ENCODE measurements at regions not wholly inside any gene's neighbourhood (a gene's known extent, or its start where the extent isn't known, plus 50 kb on each side); places are given as distances from the start of the nearest gene placed in this dataset.

DNA sequence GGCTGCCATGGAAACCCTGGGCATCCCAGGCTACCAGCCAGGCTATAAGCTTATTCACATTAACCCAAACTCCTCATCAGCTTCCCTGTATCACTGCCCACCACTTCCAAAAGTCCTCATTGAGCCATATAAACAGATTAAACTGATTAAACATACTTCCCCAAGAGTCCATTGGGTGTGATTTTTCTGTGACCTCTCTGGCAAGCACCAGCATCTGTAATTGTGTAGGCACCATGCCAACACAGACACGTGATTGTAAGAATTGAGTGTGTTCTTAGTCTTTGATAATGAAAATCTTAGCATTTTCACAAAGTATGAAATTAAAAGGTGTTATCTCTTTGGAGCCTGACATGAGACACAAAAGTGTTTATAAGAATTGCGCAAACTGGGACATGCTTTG is 679.3 kb downstream of the TYW1 start:
- Histone ChIP-seq H3K4me1 (ENCODE audit: insufficient read depth) (no peaks in the 10 kb centered on the region), H3K9me2 (ENCODE audit: insufficient read depth) (no peaks in the 10 kb centered on the region), H3K27me3 (ENCODE audit: insufficient read depth) (no peaks in the 10 kb centered on the region), H3F3A (replicated peaks; ENCODE audit: low read depth) (no peaks in the 10 kb centered on the region), H3K27ac (ENCODE audit: low read depth) (no peak overlapping the region), H3K4me3 (no peak overlapping the region), H3K36me3 (ENCODE audit: insufficient read depth) (no peaks in the 10 kb centered on the region; the same call in 1 of the 2 replicates), H4K20me1 (replicated peaks; ENCODE audit: insufficient read depth) (no peaks in the 10 kb centered on the region), H3K79me2 (replicated peaks; ENCODE audit: insufficient read depth) (no peaks in the 10 kb centered on the region), H2AFZ (no peak overlapping the region), H3K4me2 (no peak overlapping the region)
- Mint-ChIP-seq H3K36me3 (ENCODE audit: low read depth) (peaks cover 55% of the 10 kb centered on the region), H3K9me3 (peaks cover 94% of the 10 kb centered on the region), H3K4me3 (no peak overlapping the region), H3K27me3 (ENCODE audit: insufficient read depth, low read depth, poor library complexity) (peaks cover 3% of the 10 kb centered on the region), H3K27ac (no peak overlapping the region), H3K4me1 (no peaks in the 10 kb centered on the region)
- no peak for DNase-seq (ENCODE audit: low spot score)
- TF ChIP-seq NANOG (IDR thresholded peaks at IDR 0.05; ENCODE audit: borderline replicate concordance), result no peak
- no peak for TF ChIP-seq CREB1 (CRISPR knock-in tag; IDR thresholded peaks at IDR 0.05; ENCODE audit: low read depth)
- no peak for TF ChIP-seq POLR2AphosphoS5 (IDR thresholded peaks at IDR 0.05; ENCODE audit: low read depth)
- TF ChIP-seq, protein P1, sequence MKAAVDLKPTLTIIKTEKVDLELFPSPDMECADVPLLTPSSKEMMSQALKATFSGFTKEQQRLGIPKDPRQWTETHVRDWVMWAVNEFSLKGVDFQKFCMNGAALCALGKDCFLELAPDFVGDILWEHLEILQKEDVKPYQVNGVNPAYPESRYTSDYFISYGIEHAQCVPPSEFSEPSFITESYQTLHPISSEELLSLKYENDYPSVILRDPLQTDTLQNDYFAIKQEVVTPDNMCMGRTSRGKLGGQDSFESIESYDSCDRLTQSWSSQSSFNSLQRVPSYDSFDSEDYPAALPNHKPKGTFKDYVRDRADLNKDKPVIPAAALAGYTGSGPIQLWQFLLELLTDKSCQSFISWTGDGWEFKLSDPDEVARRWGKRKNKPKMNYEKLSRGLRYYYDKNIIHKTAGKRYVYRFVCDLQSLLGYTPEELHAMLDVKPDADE (IDR thresholded peaks at IDR 0.05), result no peak
- no peak for TF ChIP-seq ZNF114 (CRISPR knock-in tag; IDR thresholded peaks at IDR 0.05)
- TF ChIP-seq EZH2phosphoT487 (IDR thresholded peaks at IDR 0.05; ENCODE audit: unreplicated experiment), result no peak
- TF ChIP-seq ZNF331 (CRISPR knock-in tag; IDR thresholded peaks at IDR 0.05; ENCODE audit: low read depth), result no peak
- no peak for TF ChIP-seq EZH2 (IDR thresholded peaks at IDR 0.05; ENCODE audit: low read depth, unreplicated experiment)
- no peak for TF ChIP-seq STAT1 (IDR thresholded peaks at IDR 0.05; ENCODE audit: unreplicated experiment)
- ATAC-seq, result no peak

DNA sequence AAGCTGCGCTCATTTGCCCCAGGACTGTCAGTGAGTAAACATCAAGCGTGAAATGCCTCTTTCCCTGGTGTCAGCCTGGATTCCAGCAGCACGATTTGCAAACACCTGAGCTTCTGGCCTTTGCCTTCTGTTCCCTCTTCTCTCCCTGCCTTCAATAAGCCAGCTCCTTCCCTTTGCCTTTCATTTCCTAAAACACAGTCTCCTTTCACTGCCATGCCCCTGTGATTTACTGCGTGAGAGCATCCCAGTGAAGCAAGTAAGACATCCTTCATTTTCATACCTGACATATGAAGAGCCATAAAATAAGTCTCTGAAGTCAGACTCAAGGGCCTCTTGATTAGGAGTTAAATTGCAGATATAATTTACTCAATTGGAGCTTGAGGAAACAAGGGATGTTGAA is 681.8 kb downstream of the TYW1 start:
- Mint-ChIP-seq H3K27ac (no peak overlapping the region), H3K27me3 (ENCODE audit: insufficient read depth, low read depth, poor library complexity) (peaks cover 1% of the 10 kb centered on the region), H3K36me3 (ENCODE audit: low read depth) (peaks cover 46% of the 10 kb centered on the region), H3K4me1 (no peaks in the 10 kb centered on the region), H3K4me3 (no peak overlapping the region), H3K9me3 (peaks cover 96% of the 10 kb centered on the region)
- no peaks in the 10 kb centered on the region for H4K20me1 ChIP-seq (replicated peaks; ENCODE audit: insufficient read depth)
- H3K4me2 ChIP-seq, result no peak overlapping the region
- H3K79me2 ChIP-seq (replicated peaks; ENCODE audit: insufficient read depth), result no peaks in the 10 kb centered on the region
- no peaks in the 10 kb centered on the region for H3K27me3 ChIP-seq (ENCODE audit: insufficient read depth)
- no peak overlapping the region for H3K27ac ChIP-seq (ENCODE audit: low read depth)
- ATAC-seq (no peak), DNase-seq (ENCODE audit: low spot score) (no peak)
- H3K4me1 ChIP-seq (ENCODE audit: insufficient read depth), result no peaks in the 10 kb centered on the region
- H3K9me2 ChIP-seq (ENCODE audit: insufficient read depth), result no peaks in the 10 kb centered on the region
- H3K36me3 ChIP-seq (ENCODE audit: insufficient read depth), result no peaks in the 10 kb centered on the region; the same call in 1 of the 2 replicates
- no peaks in the 10 kb centered on the region for H3F3A ChIP-seq (replicated peaks; ENCODE audit: low read depth)
- no peak overlapping the region for H3K4me3 ChIP-seq
- no peak overlapping the region for H2AFZ ChIP-seq
- TF ChIP-seq ZNF114 (CRISPR knock-in tag; IDR thresholded peaks at IDR 0.05), result no peak
- TF ChIP-seq, protein P2, sequence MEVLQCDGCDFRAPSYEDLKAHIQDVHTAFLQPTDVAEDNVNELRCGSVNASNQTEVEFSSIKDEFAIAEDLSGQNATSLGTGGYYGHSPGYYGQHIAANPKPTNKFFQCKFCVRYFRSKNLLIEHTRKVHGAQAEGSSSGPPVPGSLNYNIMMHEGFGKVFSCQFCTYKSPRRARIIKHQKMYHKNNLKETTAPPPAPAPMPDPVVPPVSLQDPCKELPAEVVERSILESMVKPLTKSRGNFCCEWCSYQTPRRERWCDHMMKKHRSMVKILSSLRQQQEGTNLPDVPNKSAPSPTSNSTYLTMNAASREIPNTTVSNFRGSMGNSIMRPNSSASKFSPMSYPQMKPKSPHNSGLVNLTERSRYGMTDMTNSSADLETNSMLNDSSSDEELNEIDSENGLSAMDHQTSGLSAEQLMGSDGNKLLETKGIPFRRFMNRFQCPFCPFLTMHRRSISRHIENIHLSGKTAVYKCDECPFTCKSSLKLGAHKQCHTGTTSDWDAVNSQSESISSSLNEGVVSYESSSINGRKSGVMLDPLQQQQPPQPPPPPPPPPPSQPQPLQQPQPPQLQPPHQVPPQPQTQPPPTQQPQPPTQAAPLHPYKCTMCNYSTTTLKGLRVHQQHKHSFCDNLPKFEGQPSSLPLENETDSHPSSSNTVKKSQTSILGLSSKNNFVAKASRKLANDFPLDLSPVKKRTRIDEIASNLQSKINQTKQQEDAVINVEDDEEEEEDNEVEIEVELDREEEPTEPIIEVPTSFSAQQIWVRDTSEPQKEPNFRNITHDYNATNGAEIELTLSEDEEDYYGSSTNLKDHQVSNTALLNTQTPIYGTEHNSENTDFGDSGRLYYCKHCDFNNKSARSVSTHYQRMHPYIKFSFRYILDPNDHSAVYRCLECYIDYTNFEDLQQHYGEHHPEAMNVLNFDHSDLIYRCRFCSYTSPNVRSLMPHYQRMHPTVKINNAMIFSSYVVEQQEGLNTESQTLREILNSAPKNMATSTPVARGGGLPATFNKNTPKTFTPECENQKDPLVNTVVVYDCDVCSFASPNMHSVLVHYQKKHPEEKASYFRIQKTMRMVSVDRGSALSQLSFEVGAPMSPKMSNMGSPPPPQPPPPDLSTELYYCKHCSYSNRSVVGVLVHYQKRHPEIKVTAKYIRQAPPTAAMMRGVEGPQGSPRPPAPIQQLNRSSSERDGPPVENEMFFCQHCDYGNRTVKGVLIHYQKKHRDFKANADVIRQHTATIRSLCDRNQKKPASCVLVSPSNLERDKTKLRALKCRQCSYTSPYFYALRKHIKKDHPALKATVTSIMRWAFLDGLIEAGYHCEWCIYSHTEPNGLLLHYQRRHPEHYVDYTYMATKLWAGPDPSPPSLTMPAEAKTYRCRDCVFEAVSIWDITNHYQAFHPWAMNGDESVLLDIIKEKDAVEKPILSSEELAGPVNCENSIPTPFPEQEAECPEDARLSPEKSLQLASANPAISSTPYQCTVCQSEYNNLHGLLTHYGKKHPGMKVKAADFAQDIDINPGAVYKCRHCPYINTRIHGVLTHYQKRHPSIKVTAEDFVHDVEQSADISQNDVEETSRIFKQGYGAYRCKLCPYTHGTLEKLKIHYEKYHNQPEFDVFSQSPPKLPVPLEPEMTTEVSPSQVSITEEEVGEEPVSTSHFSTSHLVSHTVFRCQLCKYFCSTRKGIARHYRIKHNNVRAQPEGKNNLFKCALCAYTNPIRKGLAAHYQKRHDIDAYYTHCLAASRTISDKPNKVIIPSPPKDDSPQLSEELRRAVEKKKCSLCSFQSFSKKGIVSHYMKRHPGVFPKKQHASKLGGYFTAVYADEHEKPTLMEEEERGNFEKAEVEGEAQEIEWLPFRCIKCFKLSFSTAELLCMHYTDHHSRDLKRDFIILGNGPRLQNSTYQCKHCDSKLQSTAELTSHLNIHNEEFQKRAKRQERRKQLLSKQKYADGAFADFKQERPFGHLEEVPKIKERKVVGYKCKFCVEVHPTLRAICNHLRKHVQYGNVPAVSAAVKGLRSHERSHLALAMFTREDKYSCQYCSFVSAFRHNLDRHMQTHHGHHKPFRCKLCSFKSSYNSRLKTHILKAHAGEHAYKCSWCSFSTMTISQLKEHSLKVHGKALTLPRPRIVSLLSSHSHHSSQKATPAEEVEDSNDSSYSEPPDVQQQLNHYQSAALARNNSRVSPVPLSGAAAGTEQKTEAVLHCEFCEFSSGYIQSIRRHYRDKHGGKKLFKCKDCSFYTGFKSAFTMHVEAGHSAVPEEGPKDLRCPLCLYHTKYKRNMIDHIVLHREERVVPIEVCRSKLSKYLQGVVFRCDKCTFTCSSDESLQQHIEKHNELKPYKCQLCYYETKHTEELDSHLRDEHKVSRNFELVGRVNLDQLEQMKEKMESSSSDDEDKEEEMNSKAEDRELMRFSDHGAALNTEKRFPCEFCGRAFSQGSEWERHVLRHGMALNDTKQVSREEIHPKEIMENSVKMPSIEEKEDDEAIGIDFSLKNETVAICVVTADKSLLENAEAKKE (CRISPR knock-in tag; IDR thresholded peaks at IDR 0.05), result no peak
- TF ChIP-seq EZH2phosphoT487 (IDR thresholded peaks at IDR 0.05; ENCODE audit: unreplicated experiment), result no peak
- no peak for TF ChIP-seq STAT1 (IDR thresholded peaks at IDR 0.05; ENCODE audit: unreplicated experiment)
- no peak for TF ChIP-seq ZNF331 (CRISPR knock-in tag; IDR thresholded peaks at IDR 0.05; ENCODE audit: low read depth)
- no peak for TF ChIP-seq POLR2AphosphoS5 (IDR thresholded peaks at IDR 0.05; ENCODE audit: low read depth)
- TF ChIP-seq, protein P3, sequence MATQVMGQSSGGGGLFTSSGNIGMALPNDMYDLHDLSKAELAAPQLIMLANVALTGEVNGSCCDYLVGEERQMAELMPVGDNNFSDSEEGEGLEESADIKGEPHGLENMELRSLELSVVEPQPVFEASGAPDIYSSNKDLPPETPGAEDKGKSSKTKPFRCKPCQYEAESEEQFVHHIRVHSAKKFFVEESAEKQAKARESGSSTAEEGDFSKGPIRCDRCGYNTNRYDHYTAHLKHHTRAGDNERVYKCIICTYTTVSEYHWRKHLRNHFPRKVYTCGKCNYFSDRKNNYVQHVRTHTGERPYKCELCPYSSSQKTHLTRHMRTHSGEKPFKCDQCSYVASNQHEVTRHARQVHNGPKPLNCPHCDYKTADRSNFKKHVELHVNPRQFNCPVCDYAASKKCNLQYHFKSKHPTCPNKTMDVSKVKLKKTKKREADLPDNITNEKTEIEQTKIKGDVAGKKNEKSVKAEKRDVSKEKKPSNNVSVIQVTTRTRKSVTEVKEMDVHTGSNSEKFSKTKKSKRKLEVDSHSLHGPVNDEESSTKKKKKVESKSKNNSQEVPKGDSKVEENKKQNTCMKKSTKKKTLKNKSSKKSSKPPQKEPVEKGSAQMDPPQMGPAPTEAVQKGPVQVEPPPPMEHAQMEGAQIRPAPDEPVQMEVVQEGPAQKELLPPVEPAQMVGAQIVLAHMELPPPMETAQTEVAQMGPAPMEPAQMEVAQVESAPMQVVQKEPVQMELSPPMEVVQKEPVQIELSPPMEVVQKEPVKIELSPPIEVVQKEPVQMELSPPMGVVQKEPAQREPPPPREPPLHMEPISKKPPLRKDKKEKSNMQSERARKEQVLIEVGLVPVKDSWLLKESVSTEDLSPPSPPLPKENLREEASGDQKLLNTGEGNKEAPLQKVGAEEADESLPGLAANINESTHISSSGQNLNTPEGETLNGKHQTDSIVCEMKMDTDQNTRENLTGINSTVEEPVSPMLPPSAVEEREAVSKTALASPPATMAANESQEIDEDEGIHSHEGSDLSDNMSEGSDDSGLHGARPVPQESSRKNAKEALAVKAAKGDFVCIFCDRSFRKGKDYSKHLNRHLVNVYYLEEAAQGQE (IDR thresholded peaks at IDR 0.05; ENCODE audit: unreplicated experiment), result no peak
- TF ChIP-seq JUNB (IDR thresholded peaks at IDR 0.05; ENCODE audit: unreplicated experiment), result no peak
- TF ChIP-seq NANOG (IDR thresholded peaks at IDR 0.05; ENCODE audit: borderline replicate concordance), result no peak
